ENCODE measurements at regions not wholly inside any gene's neighbourhood (a gene's known extent, or its start where the extent isn't known, plus 50 kb on each side); places are given as distances from the start of the nearest gene placed in this dataset.

GRCh38 chr21:15203740-15204139, 138.9 kb upstream of the NRIP1 start:
- no peak for TF ChIP-seq CTCF (IDR thresholded peaks at IDR 0.05)
- no peak for TF ChIP-seq POLR2A (IDR thresholded peaks at IDR 0.05)
- TF ChIP-seq POLR2AphosphoS5 (IDR thresholded peaks at IDR 0.05): no peak

Measured in breast epithelium (tissue), 3 donors.